ENCODE measurements at regions not wholly inside any gene's neighbourhood (a gene's known extent, or its start where the extent isn't known, plus 50 kb on each side); places are given as distances from the start of the nearest gene placed in this dataset.

- no peak for TF ChIP-seq GABPA (IDR thresholded peaks at IDR 0.05; ENCODE audit: low read depth)
- TF ChIP-seq FOXM1 (IDR thresholded peaks at IDR 0.05; ENCODE audit: low read depth), result no peak
- TF ChIP-seq FOSL2 (IDR thresholded peaks at IDR 0.05; ENCODE audit: borderline replicate concordance, low read depth), result no peak
- no peak for TF ChIP-seq RFX5 (IDR thresholded peaks at IDR 0.05; ENCODE audit: low read length)
- no peak for TF ChIP-seq POLR2AphosphoS5 (IDR thresholded peaks at IDR 0.05; ENCODE audit: low read depth, low read length)
- TF ChIP-seq SMC3 (IDR thresholded peaks at IDR 0.05; ENCODE audit: low read depth, low read length), result no peak
- no peak for TF ChIP-seq RXRA (IDR thresholded peaks at IDR 0.05; ENCODE audit: borderline replicate concordance, low read depth)
Measured at GRCh38 chr21:35582731-35583130, 477.6 kb downstream of the SETD4 start (continued).

DNA sequence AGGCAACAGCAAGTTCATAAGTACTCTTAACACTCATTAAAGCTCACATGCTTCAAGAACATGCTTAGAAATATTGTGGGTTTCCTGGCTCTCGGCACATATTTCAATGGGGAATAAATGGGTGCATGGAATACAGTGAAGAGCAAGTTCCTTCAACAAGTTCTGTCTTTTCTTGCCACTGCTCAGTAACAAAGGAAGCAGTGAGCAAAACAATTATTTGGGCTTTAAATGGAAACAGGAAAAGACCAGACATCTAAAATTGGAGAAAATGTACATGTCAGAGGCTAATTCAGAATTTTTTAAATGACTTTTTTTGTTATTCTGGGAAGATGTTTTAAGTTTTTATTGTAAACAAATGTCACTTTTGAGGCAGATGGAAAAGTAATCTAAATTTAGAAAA lies 478.7 kb downstream of the SETD4 start:
- POLR2A ChIA-PET, result no interaction called here
- 22% methylated on average over 1 of the region's 1 CpG for WGBS (ENCODE audit: low lambda C conversion rate)
- no peak for TF ChIP-seq GATA2 (CRISPR knock-in tag; IDR thresholded peaks at IDR 0.05)
- no peak for TF ChIP-seq ELF1 (IDR thresholded peaks at IDR 0.05)
- no peak for TF ChIP-seq YY1 (IDR thresholded peaks at IDR 0.05; ENCODE audit: low read depth)
- TF ChIP-seq EP300 (IDR thresholded peaks at IDR 0.05; ENCODE audit: borderline replicate concordance in 1 of 2, low read depth in 1 of 2, low read length in 1 of 2), result no peak
- TF ChIP-seq FOSL2 (IDR thresholded peaks at IDR 0.05; ENCODE audit: borderline replicate concordance, low read depth), result no peak
- TF ChIP-seq TAF1 (IDR thresholded peaks at IDR 0.05; ENCODE audit: borderline replicate concordance, low read depth, low read length), result no peak
- no peak for TF ChIP-seq REST (IDR thresholded peaks at IDR 0.05; ENCODE audit: low read depth, low read length)
- TF ChIP-seq TEAD4 (IDR thresholded peaks at IDR 0.05; ENCODE audit: borderline replicate concordance, insufficient read depth), result no peak
- no peak for TF ChIP-seq JUND (IDR thresholded peaks at IDR 0.05)
- no peak for TF ChIP-seq RFX5 (IDR thresholded peaks at IDR 0.05; ENCODE audit: low read length)
- TF ChIP-seq, protein P1, sequence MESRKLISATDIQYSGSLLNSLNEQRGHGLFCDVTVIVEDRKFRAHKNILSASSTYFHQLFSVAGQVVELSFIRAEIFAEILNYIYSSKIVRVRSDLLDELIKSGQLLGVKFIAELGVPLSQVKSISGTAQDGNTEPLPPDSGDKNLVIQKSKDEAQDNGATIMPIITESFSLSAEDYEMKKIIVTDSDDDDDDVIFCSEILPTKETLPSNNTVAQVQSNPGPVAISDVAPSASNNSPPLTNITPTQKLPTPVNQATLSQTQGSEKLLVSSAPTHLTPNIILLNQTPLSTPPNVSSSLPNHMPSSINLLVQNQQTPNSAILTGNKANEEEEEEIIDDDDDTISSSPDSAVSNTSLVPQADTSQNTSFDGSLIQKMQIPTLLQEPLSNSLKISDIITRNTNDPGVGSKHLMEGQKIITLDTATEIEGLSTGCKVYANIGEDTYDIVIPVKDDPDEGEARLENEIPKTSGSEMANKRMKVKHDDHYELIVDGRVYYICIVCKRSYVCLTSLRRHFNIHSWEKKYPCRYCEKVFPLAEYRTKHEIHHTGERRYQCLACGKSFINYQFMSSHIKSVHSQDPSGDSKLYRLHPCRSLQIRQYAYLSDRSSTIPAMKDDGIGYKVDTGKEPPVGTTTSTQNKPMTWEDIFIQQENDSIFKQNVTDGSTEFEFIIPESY (IDR thresholded peaks at IDR 0.05; ENCODE audit: borderline replicate concordance, low read depth), result no peak
- no peak for TF ChIP-seq USF1 (IDR thresholded peaks at IDR 0.05; ENCODE audit: borderline replicate concordance, low read depth)
- no peak for TF ChIP-seq EZH2phosphoT487 (IDR thresholded peaks at IDR 0.05; ENCODE audit: borderline replicate concordance, low read depth)
- peaks cover 8% of the 10 kb centered on the region for H3F3A ChIP-seq (replicated peaks; ENCODE audit: insufficient read depth)
- no peaks in the 10 kb centered on the region for H3K9me3 ChIP-seq
- no peak overlapping the region for H3K4me3 ChIP-seq (ENCODE audit: low read depth in 2 of 2, low read length in 1 of 2)
- no peaks in the 10 kb centered on the region for H3K9me2 ChIP-seq
- peak overlapping the region; percentile 38; the same call in 1 of the 2 replicates for H2AFZ ChIP-seq (ENCODE audit: low read depth)
- H3K4me2 ChIP-seq, result no peak overlapping the region
- H3K79me2 ChIP-seq (ENCODE audit: insufficient read depth), result no peaks in the 10 kb centered on the region
- no peak overlapping the region for H3K9ac ChIP-seq
- DNase-seq, result no peak
- no peaks in the 10 kb centered on the region for H3K36me3 ChIP-seq (replicated peaks in 1 of 2; ENCODE audit: control insufficient read depth in 1 of 2, insufficient read depth in 2 of 2, low read length in 1 of 2)
- CTCF ChIA-PET, result no interaction called here
- no peak overlapping the region for H3K27ac ChIP-seq (ENCODE audit: low read depth in 2 of 2, low read length in 1 of 2)
- no peaks in the 10 kb centered on the region for H3K27me3 ChIP-seq (ENCODE audit: insufficient read depth)
- peaks cover 0 to 15% of the 10 kb centered on the region in 2 experiments; a peak in 1 of 4 replicates for H3K4me1 ChIP-seq (ENCODE audit: control insufficient read depth in 1 of 2, insufficient read depth in 2 of 2, low read depth in 1 of 2, low read length in 1 of 2)
- H4K20me1 ChIP-seq (ENCODE audit: insufficient read depth), result no peaks in the 10 kb centered on the region

Data from SK-N-SH (cell line).